Activated CD4-positive, alpha-beta T cell treated with anti-CD3 and anti-CD28 coated beads for 1 hour (primary cell): ENCODE measurements at regions not wholly inside any gene's neighbourhood (a gene's known extent, or its start where the extent isn't known, plus 50 kb on each side); places are given as distances from the start of the nearest gene placed in this dataset.
"Not testable (repeated sequence)": the region's sequence is repeated elsewhere in the genome, so short reads cannot be mapped to it uniquely, and the experiment has no call there.

Source experiments
- DNase-seq: peaks from one replicate; pipeline ENCODE4 v3.0.0-alpha.2; 2020

DNA sequence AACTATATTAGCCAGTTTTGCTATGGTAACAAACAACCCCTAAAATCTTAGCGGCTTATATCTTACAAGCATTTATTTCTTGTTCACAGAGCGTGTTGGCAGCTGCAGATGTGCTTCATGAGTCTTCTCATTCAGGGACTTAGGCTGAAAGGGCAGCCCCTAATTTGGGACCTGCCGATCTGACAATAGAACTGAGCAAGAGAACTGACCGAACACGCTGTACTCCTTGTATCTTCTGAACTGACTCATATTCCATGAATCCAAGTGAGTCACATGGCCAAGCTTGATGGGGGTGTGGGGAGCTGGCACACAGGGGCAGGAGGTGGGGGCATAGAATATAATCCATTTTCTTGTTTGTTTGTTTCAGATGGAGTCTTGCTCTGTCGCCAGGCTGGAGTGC lies 481.7 kb upstream of the CADM1 start:
- DNase-seq = no peak

DNA sequence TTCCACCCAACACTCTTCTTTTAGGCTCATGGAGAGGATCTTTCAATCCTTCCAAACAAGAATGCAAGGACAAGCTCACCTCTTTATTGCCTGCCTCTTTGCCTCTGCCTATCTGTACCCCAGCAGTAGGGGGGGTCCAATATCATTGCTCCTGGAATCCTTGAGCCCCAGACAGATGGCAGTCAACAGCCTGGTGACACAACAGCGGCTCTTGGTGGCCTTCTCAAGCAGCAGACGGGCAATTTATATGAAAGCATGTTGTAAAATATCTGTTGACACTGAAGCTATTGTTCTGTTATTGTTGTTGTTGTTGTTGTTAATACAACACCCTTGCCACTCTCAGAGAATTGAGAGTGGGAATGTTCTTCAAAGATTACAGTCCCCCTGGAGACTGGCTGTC lies 480.0 kb upstream of the CADM1 start:
- no peak for DNase-seq

DNA sequence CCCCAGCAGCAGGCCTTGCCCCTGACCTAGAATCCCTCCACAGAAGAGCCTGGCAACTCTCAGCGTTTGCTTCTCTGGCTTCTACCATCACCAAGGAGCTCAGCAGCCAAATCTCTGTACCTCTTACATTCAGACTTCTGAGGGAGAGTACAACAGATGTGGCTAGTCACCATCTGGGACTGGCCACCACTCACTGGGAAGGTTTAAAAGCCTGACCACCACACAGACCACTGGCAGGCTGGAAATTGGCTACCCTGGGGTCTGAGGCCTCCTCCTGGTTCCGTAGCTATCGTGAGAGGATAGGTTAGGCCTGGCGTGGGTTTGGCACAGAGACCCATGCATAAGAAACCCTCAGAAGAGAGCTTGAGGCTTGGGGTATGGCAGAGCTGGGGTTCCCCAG lies 478.5 kb upstream of the CADM1 start:
- DNase-seq = no peak

DNA sequence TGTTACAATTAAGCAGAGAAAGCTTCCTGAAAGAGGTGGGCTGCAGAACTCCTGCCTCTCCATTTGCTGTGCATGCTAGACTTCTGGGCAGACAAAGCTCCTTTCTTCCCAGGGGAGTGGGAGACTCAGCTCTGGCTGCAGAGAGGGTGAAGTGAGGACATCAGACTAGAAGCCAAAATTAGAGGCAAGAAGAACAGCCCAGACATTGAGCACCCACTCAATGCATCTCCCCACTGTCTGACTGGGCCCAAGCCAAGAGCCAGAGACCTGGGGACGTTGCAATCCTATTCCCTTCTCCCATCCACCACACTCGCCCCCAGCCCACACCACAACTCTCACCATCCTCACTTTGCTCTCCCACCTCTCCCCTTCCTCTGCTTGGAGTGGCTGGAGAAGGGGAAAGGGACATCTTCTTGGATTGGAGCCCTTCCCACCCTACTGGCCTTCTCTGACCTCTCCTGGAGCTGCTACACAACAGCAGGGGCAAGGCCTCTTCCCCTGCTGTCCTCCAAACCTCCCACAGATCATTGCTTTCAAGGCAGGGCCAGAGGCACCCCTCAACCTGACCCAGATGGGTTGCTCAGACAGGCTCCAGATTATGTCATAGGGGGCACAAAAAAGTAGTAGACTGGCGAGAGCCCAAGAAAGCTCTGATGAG lies 477.7 kb upstream of the CADM1 start:
- DNase-seq = no peak

DNA sequence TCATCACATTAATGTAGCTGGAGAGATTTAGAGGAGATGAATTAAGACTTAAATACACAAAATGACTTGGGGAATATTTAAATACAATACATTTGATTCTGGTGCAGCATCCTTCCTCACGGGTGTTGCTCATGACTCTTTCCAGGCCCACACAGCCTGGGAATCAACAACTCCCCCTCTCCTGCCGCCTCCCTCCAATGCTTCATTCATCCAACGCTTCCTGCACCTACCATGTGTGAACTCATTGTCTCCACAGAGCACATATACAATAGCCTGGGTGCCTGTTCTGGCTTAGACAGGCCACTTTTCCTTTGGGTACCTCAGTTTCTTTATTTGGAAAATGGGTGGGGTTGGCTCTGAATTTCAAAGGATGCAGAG lies 476.9 kb upstream of the CADM1 start:
- DNase-seq = no peak

DNA sequence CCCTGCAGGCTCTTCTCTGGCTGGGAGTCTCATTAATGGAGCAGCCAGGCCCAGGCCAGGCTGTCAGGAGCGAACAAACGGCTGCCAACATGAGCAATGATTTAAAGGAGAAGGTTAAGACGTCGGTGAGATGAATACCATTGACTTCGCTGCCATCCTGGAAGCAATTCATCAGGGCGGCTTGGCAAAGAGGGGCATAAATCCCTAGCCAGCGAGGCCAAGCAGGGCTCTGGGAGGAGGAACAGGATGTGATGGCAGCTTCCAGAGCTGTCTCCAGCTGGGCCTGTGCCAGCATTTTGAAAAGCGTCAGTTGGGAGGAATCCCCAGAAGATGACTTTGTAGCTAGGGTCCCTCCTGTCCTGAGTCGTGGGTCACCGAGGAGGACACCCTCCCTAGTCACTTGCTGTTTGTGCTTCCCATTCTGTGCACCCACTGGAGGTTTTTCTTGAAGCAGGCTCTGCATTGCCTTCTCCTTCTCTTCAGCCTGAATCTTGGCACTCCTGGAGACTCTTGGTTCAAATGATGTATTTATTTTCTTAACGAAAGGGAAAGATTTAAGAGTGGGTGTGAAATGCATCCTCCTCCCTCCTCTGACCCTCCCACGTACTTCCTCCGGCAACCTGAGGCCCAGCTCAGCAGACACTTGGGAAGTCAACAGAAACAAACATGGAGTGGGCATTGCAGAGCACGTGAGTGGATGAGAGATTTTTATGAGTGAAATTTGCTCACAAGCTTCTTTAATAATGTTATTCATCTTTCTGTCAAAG lies 476.3 kb upstream of the CADM1 start:
- DNase-seq = no peak

DNA sequence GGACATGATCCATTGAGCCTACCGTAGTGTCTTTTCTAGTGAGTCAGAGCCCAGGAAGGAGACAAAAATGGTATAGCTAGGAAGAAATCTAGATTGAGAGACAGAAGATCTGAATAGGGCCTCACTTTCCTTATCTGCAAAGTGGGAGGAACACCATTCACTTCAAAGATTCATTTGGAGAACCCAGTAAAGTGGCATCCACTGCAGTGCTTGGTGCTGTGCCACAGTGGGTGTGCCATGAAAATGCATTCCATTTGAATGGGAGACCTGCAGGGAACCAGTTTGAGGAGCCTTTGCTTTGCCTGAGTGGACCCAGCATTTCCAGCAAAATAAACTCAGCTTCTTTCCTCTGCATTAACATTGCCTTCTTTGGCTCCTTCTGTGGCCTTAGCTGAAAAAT lies 470.5 kb upstream of the CADM1 start:
- no peak for DNase-seq

DNA sequence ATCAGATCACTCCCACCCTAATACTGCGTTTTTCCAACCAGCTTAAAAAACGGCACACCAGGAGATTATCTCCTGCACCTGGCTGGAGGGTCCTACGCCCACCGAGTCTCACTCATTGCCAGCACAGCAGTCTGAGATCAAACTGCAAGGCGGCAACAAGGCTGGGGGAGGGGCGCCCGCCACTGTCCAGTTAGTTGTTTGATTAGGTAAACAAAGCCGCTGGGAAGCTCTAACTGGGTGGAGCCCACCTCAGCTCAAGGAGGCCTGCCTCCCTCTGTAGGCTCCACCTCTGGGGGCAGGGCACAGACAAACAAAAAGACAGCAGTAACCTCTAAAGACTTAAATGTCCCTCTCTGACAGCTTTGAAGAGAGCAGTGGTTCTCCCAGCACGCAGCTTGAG lies 463.0 kb upstream of the CADM1 start:
- not testable (repeated sequence) for DNase-seq

DNA sequence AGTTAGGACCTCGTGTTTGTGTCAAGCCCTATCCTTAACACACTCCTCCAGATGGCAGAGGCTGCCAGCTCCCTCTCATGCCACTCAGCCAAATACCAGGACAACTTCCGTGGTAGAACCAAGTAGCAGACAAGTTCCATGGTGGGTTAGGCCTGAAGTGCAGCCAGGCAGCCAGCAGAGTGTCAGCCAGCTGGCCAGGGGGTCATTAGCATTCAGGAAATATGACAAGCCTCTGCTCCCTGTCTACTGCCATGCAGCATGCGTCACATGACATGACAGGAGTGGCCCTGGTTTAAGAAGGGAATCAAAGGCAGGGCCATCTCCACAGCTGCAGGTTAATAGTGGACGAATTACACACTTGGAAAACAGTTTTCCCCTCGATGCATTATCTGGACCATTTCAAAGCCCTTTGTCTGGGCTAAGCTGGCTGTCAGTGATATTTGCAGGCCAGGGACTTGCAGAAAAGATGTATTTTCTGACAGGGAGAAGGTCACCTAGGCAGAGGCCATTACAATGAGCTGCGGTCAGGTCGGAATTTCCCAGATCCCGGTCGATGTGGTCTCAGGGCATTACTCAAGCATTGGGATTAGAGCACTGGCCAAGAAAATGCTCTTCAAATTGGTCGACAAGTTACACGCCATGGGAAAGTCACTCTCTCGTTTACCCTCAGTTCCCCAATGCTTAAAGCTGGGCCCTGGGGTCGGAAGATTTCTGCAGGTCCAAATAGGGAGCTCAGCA lies 461.7 kb upstream of the CADM1 start:
- no peak for DNase-seq

DNA sequence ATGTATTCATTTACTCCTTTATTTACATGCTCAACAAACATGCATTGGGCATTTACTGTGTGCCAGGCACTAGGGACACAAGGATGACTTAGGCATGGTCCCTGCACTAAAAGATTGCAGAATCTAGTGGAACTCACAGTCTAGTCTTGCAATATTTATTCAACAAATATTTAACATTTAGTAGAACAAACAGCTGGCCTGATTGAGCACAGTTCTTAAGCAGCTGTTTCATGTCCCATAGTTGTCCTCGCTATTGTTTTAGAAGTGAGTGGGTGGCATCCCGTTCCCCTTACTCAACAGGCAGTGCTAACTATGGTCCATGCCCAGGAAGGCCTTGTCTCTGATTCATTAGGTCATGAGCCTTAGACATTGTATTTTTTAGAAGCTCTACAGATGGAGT lies 459.9 kb upstream of the CADM1 start:
- no peak for DNase-seq

DNA sequence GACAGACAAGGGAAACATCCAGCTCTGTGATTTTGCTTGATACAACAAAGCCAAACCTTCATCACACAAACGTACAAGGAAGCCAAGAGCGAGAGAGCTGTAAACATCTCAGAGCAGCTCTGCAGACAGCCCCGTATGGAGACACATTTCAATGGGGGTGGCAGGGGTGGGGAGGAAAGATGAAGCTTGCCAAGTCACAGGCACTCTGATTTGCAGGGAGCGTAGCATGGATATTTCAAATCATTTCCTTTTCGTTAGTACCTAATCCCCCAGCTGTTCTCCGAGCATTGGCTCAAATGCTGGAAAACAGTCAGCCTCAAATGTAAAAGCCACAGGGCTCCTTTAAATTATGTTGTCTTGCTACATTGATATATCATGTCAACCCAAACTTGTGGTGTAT lies 458.9 kb upstream of the CADM1 start:
- DNase-seq = no peak

DNA sequence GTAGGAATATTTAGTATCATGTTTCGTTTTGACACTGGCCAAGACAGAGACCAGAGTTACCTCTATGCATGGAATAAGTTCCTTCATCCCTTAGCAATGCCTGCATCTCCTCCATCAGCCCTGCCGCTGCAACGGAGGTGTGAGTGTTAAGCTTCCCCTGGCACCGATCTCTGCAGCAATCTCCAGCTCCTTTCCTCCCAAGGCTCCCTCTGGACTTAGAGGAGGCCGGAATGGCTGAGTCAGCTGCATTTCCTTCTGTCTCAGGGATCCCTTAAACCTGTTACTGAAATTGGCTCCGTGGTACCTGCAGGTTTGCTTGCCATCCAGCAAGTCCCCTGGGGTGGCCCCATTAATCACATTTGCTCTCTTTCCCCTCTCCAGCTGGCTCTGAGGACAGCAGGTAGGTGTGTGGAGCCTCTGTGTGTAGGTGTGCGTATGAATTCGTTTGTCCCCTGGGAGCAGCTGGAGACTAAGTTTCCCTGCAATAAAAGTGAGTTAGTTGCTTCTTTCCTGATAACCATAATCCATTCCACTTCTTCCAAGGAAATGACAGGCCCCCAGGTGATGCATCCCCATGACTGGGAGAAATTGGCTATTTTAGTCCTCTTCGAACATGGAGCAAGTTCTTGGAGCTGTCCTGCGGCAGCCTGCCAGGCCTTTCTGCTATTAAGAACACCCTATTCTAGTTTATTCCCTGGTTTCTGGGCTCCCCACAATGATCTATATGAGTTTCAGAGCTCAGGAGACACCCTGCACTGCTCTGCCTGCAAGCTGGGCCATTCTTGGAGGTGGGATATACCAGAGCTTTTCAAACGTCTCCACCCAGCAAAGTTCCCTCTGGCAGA lies 457.2 kb upstream of the CADM1 start:
- no peak for DNase-seq

DNA sequence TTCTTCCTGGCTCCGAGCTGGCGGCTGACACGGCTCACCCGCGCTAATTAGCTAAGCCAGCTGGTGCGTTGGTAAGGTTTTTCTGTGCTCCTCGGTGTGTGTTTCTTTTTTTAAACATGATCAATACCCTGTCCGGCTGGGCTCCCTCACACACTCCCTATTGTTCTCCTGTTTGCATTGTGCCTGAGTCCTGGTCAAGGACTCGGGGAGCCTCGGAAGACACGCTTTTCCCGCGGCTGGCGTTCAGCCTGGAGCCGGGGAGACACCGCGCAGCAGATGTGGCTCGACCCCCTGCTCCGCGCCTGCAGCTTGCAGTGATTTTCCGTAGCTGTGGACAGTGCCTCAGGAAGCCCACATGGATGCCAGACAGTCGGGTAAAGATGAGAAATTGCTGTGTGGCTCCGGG lies 454.9 kb upstream of the CADM1 start:
- DNase-seq = no peak

DNA sequence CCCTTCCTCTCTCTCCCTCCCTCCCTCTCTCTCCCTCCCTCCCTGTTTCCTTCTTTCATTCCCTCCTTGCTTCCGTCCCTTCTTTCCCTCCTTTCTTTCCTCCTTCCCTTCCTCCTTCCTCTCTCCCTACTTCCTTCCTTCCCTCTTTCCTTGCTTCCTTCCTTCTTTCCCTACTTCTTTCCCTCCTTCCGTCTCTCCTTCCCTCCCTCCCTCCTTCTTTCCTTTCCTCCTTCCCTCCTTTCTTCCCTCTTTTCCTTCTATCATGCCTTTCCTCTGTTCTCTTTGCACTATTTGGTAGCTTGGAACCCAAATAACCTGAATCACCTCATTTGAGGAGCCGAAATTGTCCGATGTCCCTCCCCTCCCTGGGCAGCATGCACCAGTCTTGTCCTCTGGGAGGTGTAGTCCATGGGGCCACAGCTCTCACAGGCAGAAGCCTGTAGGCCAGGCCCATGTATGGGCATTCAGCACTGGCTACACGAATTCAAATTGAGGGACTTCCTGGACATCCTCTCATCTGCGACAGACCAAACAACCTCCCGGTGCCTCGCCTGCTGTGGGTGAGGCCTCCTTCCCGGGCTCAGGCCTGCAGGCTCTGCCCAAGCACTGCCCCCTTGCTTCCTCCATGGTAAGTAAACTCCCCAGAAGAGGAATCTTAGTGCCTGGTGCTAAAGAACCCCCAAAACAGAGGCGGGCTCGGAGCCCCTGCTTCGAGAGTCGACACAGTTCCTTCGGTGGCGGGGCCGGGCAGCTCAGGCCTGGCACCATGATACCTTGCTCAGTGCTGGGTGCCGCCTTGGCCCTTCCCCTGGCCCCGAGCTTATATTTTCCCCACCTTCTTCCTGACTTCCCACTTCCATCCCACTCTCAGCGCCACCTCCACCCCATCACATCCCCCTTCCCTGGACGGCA lies 454.1 kb upstream of the CADM1 start:
- DNase-seq = no peak

DNA sequence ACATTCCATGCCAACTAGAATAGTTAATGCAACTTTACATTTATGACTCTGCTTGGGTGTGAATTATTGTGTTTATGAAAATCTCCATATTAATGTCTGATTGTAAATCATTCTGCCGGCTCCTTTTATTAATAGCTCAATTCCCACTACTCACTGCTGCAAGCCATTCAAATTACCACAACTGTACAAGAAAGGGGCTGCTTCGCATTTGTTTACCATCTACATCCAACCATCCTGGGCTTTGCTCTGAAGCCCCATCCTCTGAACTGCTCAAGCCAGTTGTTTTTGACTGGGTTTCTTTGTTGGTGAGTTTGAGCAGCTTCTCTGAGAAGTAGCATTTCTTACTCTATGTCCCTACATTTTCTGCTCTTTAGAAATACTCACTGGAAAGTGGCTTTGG lies 451.6 kb upstream of the CADM1 start:
- DNase-seq = no peak

DNA sequence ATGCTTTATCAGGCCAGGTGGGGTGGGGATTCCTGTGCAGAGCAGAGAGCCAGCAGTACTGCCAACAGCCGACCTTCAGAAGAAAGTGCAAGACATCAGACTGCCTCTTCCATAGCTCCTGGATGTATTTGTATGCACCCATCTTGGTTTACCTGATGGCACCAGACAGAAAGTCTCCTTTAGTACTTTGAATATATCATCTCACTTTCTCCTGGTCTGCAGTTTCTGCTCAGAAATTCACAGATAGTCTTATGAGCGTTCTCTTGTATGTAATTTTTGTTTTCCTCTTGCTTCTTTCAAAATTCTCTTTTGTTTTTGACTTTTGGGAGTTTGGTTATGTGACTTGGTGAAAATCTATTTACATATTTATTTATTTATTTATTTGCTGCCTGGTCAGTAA lies 446.4 kb upstream of the CADM1 start:
- no peak for DNase-seq

DNA sequence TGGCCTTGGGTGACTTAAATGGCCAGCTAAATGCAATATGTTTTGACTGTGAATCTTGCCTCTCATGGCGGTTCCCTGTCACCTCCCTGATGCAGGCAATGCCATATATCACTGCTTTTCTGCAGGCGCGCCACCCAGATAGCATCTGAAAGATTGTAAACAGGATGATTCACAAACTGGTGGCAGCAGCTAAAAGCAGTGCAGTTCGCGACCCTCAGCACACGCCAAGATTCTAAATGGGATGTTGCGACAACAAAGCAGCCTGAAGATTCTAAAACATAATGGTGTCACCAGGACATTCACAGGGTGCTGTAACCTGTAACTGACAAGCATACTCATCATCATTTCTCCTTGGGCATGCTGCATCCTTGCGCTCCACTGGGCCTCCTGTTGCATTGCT lies 440.4 kb upstream of the CADM1 start:
- no peak for DNase-seq

DNA sequence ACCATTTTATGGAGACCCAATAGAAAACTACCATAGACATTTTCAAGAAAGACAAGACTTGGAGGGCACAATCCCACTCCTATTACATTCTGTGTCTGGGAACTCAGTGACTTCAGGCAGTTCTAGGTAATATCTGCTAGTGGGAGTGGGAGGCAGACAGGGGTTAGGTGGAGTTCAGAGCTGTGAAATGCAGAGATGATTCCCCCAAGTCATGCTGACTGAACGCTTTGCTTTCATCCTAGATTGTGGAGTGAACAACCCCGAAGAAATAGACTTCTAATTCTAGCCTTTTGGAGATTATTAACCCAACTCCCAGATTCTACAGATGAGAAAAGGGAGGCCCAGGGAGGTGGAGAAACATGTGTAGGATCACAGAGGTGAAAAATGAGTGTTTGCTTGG lies 437.8 kb upstream of the CADM1 start:
- DNase-seq = no peak

DNA sequence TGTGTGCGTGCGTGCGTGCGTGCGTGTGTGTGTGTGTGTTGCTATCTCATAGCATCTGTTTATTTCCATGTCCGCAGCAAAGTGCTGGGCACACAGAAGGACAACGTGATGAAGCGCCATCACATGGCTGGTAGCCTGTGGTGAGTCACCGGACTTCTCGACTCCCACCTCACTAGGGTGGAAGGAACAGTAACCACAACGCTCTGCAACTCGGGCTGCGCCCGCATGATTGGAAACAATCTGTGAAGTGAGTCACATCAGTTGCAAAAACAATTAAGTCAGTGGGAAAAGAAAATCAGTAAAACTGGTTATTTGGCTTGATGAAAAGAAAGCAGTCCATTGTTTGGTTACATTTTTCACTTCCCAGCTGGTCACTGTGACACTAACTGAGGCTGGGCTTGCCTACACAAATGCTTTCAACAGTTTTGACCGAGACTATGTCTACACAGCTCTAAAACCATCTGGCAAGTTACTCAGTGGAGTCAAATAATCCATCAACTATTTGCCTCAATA lies 437.3 kb upstream of the CADM1 start:
- DNase-seq = no peak

DNA sequence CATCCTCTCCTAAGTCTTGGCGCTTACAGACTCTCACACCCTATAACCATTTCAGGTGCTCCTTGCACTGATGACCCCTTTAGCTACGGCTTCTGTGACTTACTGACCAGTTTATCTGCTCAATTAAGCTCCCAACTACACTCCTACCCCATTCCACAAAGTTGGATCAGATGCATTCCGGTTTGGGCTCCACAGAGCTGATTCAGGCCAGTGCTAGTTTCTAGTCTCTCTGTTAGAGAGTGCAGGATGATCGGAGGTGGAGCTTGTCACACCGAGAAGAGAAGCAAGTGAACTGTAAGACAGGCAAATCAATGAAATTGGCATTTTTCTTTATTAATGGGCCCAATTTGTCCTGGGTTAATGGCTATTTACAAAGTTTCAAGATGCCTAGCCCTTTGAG lies 436.8 kb upstream of the CADM1 start:
- no peak for DNase-seq

DNA sequence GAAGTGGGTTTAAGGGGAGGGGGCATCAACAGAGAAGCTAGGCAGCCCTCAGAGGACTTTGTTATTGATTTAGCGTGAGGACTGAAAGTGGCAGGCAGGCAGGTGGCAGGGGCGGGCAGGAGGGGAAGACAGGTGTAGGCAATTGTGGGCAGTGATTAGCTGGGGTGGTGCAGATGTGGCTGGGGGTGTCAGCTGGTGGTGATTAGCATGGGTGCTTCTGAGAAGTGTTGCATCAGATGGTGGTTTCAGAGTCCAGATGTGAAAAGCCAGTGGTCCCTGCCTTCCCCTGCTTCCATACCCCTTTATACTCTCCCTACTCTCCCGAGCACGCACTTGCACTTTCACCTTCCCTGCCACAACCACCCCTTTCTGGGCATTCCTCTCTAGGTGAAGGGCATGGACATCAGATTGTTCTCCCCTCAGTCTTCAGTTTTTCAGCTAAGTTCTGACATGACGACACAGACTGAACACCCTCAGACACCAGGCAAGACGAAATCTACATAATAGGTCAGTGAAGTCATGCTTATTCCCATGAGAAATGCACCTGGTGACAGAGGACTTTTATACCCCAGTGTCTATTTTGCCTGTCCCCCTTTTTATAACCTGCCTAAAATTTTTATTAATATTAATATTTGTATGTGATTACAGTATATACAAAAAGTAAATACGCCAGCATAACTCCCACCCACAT lies 435.7 kb upstream of the CADM1 start:
- DNase-seq = no peak
